GM23338 (cell line): ENCODE measurements at regions not wholly inside any gene's neighbourhood (a gene's known extent, or its start where the extent isn't known, plus 50 kb on each side); places are given as distances from the start of the nearest gene placed in this dataset.

Experiments
- CTCF ChIP-seq, 2 experiments: fragments of 200-600 bp in 1 of 2; sonication (generic) in 1 of 2; conservative IDR thresholded peaks; 2 replicates each; pipeline versions ENCODE4 v1.5.1 to v1.6.1; 2016 to 2017; ENCODE audit warnings: antibody characterized with exemption in 2 of 2, low read depth in 2 of 2, mild to moderate bottlenecking in 2 of 2, moderate library complexity in 1 of 2
- EZH2 ChIP-seq: fragments of 200-600 bp; sonication (generic); IDR thresholded peaks from one replicate; pipeline ENCODE4 v1.8.0; 2017; ENCODE audit warnings: antibody characterized with exemption, mild to moderate bottlenecking, low read depth; ENCODE audit not compliant: unreplicated experiment
- POLR2AphosphoS5 ChIP-seq: IDR thresholded peaks from 2 replicates; pipeline ENCODE4 v1.6.1; 2016; ENCODE audit warnings: antibody characterized with exemption, low read depth

GRCh38 chr1:55376897-55377296 lies 161.7 kb upstream of the USP24 start:
- no peak for TF ChIP-seq CTCF (conservative IDR thresholded peaks at IDR 0.05; ENCODE audit: low read depth in 2 of 2)
- no peak for TF ChIP-seq POLR2AphosphoS5
- no peak for TF ChIP-seq EZH2
